Muscle of arm (tissue), 1 donor: ENCODE measurements at regions not wholly inside any gene's neighbourhood (a gene's known extent, or its start where the extent isn't known, plus 50 kb on each side); places are given as distances from the start of the nearest gene placed in this dataset.

Source experiments
- DNase-seq: peaks from one replicate; pipeline ENCODE4 v3.0.0-alpha.2; 2013

DNA sequence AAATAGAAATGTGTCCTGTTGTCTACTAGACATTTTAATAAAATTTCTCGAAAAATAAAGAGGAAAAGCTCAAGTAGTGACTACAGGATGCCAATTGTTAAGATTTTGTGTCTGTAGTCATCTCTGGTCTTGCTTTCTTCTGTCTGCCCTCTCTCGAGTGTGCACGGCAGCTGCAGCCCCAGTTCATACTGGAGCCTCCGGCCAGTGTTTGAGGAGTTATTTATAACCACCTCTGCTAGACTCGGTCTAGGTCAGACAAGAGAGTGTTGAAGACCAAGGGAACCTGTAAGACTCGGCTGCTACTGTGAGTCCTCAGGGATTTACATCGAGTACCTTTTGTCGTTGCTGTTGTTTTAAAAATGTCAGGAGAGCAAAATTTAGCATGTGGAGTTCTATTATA lies 810.1 kb upstream of the POU3F3 start:
- DNase-seq, result no peak

DNA sequence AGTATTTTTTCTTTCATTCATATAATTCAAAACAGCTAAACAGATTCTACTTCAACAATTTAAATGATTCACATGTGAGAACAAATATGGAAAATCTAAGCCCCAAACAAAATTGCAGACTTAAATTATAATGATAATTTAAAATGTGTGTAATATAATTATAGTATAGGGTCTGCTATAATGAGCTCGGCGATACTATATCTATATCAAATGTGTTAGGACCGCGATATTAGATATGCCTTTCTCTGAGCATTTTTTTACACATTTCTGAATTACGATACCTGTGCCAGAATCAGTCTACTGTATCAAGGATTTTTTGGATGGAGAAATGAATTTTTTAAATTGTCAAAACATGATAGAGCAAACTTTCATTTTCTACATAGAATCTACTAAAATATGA lies 808.8 kb upstream of the POU3F3 start:
- DNase-seq, result no peak

DNA sequence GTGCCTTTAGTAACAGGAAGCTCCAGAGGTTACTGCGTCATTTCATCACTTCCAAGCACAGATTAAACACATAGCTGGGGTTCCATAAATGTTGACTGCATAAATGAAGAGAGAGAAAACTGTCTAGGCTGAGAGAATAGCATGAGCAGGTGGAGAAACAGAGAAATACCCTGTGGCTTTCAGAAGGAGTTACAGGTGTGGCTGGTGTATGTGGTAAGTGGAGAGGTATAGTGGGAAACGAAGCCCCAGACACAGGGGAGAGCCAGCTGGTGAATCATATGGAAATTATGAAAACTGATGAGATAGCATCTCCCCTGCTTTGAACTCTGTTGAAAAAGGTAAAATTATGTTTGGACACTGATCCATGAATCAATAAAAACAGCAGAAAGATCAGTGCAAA lies 807.4 kb upstream of the POU3F3 start:
- no peak for DNase-seq

DNA sequence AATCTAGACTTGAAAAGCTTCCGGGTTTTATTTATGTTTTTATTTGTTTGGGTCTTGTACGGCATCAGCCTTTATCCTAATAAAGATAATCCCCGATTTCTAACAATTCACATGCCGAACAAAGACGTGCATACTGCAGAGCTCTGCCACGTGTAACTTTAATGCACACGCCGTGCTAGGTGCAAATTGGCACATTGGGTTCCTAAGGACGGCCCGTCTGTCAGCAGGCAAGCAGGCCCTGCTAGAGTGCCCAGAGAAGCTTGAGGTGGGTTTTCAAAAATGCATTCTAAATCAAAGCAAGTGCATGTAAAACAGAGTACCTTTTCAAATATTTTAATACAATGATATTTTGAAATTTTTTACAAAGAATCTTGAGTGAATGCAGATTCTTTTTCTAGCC lies 806.4 kb upstream of the POU3F3 start:
- no peak for DNase-seq

DNA sequence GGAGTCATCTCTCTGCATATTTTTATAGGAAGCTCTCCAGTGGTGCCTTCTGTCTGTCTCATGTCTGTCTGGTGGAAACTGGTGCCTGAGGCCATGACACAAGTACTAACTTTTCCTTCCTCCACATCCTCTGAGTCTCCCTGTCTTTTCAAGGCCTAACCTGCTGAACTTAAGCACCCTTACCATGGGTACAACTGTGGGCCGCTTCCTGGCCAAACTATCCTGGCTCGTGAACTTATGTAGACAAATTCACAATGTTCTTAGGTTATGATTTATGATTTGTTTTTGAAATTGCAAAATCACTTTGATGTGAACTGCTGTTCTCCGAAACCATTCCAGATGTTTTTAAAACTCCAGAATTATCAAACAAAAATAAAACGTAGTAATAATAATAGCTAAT lies 804.5 kb upstream of the POU3F3 start:
- peak; percentile 14 for DNase-seq

DNA sequence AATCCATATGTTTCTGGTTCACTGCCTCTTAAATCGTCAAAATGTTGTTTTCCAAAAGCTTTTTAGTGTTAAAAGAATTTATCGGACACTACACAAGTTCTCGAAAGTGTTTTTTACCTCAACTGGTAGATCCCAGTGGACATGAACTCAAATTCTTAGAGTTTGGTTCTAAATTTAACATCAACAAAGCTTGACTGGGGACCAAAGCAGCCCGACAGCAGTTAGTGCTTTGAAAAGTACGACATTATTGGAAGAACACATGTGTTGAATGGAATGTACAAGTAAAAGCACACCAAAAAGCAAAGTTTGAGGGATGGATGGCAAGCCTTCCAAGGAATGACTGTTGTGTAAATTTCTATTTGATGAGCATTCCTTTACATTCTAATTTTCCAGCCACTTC lies 803.9 kb upstream of the POU3F3 start:
- DNase-seq, result peak; percentile 44

DNA sequence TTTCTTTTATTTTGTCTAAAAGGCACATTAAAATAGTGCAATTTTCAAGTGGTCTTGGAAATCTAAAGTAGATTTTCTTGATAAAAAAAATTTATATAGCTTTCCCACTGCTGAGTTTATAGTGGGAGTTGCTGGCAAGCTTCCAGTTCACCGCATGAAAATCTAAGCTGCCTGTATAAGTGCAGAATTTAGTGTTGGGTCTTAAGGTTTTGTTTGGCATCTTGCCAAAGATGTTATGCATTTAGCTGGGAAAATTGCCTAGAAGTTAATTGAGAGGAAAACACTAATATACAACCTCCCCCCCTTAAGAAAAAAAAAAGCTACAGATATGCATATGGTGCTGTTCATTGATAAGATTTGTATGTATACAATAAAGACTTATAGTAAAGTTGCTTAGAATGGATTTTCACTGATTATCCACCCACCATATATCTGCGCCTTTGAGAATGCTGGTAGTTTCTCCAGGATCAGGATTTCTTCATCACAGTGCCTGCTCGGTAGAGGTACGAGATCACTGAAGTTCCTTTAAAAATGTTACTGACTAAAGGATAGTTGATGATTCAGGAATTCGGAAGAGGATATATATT lies 803.2 kb upstream of the POU3F3 start:
- no peak for DNase-seq

DNA sequence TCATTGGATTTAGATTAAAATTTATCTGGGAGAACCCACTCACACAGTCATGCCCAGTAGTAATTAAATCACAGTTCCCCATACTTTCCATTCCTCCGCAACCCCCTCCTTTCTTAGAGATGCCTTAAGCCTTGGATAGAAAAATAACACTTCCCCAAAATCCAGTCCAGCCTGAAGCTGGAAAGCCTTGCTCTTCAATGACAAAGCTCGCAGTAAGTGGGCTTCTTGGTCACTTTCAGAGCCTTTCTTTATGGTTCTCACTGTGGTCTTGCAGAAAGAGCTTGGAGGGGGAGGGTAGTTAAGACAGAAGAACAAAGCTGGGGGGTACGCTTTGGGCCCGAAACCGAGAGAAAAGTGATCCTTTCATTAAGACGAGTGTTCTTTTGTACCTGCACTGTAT lies 802.1 kb upstream of the POU3F3 start:
- no peak for DNase-seq

DNA sequence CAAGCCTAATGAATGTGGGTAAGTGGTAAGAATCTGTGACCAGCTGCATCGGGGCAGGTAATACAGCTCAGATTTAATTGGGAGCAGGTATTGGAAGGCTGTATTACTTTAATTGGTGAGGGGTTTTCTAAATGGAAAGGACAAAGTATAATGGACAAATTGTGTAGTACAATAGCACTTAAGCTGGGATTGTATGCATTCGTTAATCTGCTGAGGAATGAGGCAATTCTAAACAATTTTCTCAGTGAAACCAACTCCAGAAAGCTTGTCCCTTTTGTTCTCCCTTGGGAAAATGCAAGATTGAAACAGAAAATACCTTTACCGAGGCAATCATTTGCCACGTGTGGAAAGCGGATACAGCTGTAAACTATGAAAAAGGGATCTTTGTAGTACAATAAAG lies 801.6 kb upstream of the POU3F3 start:
- DNase-seq, result no peak

DNA sequence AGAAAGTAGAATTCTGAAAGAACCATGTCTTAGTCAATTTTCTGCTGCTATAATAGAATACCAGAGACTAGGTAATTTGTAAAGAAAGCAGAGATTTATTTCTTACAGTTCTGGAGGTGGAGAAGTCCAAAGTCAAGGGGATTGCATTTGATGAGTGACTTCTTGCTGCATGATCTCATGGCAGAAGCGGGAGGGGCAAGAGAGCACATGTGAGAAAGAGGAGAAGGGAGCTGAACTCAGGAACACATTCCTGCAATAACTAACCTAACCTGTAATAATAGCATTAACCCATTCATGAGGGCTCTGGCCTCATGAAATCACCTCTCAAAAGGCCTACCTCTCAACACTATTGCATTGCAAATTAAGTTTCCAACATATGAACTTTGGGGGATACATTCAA lies 797.5 kb upstream of the POU3F3 start:
- DNase-seq, result no peak

DNA sequence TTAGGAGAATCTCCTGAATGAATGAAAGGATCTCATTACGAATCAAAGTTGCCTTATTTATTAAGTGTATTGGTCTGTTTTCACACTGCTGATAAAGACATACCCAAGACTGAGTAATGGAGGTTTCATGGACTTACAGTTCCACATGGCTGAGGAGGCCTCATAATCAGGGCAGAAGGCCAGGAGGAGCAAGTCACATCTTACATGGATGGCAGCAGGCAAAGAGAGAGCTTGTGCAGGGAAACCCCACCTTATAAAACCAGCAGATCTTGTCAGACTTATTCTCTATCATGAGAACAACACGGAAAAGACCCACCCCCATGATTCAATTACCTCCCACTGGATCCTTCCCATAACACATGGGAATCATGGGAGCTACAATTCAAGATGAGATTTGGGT lies 785.2 kb upstream of the POU3F3 start:
- no peak for DNase-seq

DNA sequence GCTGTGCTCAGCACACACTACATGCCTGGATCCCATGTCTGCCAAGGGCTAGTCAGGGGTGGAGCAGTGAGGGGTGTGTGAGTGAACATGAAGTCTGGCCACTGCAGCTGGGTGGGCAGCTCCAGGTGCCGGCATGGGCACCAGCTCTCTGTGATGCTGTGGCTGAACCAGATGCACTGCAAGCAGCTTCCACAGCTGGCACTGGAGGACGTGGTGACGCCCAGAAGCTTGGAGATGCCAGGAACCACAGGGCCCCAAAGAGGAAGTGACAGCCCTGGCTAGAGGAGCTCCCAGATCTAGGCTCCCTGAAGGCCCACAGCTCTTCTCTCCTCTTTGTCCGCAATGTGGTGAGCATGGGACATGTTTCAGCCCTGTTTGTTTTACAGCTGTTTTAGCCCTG lies 776.3 kb upstream of the POU3F3 start:
- DNase-seq, result no peak

DNA sequence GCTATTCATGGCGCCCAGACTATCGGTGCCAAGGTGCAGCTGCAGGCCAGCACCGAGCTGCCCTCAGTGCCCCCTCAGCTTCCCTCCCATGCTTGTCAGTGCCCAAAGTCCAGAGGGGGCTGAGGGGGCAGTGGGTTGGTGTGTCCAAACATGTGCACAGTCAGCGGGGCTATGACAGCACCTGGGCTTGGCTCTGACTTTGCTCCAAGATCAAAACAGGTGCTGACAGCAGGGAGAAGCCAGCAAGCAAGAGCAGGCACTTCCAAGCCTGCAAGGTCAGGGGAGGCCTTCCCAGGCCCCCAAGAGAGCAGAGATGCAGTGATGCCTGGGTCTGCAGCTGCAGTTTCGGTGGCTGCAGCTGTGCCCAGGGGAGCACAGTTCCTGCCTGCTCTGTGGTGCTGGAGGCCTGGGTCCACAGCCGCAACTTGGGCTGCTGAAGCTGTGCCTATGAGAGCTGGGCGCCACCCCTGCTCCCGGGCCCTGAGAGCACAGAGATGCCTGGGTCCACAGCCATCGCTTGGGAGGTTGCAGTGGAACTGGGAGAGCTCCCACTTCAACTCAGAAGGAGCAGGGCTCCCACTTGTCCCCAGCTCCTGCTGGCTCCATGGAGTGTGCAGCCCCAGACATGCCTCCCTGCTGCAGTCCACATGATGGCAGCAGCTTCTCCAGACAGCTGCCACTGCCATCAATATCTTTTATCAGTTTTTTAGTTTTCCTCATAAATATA lies 775.3 kb upstream of the POU3F3 start:
- DNase-seq, result no peak

DNA sequence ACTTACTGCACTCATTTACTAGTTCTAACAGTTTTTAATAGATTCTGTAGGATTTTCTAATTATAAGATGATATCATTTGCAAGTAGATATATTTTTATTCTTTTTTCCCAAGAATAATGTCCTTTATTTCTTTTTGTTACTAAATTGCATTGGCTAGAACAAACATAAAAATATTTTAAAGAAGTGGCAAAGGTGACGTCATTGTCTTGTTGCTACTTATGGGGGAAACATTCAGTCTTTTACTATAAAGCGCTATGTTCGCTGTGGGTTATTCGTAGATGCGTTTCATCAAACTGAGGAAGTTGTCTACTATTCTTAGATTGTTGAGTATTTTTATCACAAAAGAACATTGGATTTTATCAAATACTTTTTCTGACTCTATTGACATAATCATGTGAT lies 765.2 kb upstream of the POU3F3 start:
- no peak for DNase-seq

DNA sequence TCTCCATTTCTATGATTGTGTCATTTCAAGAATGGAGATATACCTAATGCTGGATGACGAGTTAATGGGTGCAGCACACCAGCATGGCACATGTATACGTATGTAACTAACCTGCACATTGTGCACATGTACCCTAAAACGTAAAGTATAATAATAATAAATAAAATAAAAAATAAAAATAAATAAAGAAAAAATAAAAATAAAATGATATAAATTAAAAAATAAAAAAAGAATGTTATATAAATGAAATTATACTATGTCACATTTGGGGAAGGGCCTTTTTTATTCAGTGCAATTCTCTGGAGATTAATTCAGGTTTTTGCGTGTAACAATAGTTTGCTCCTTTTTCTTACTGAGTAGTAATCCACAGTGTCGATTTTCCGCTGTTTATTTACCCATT lies 763.5 kb upstream of the POU3F3 start:
- DNase-seq, result no peak

DNA sequence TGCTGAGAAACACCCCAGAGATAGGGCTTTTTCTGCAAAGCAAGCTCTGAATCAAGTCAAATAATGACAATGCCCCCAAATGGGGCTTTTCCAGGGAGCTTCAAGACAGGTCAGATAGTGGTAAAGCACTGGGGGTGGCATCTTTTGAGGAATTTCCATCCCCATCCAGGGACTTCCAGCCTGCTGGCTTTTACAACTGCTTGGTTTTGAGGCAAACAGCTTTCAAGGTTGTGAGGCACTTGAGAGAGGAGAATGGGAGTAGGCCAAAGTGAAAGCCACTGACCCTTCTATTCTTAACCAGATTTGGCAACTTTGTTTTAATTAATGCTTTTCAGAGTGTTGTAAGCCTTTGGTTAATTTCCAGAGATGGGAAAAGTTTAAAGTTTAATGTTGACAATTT lies 762.0 kb upstream of the POU3F3 start:
- no peak for DNase-seq

DNA sequence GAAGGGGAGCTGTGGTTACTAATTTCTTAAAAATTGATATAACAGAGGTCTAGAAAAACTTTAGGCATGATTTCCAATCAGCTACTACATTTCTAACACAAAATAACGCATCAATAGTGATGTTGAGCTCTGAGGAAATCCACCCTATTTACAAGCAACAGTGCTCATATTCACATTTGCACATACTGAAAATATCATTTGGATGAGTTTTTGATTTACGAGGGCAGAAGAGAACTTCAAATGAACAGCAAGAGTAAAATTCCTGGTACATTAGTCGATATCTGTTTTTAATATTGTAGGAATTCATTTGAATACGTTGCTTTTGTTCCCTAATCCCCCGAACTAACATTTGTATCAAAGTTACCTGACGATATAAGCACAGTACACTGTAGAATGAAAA lies 761.0 kb upstream of the POU3F3 start:
- no peak for DNase-seq

DNA sequence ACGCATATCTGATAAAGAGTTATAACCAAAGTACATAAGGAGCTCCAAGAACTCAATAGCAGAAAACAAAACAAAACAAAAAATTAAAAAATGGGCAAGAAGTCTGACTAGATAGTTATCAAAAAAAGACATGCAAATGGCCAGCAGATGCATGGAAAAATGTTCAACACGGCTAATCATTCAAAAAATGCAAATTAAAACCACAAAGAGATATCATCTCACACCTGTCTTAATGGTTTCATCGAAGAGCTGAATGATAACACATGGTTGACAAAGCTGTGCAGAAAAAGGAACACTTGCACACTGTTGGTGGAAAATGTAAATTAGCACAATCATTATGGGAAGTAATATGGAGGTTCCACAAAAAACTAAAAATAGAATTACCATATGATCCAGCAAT lies 751.3 kb upstream of the POU3F3 start:
- no peak for DNase-seq

DNA sequence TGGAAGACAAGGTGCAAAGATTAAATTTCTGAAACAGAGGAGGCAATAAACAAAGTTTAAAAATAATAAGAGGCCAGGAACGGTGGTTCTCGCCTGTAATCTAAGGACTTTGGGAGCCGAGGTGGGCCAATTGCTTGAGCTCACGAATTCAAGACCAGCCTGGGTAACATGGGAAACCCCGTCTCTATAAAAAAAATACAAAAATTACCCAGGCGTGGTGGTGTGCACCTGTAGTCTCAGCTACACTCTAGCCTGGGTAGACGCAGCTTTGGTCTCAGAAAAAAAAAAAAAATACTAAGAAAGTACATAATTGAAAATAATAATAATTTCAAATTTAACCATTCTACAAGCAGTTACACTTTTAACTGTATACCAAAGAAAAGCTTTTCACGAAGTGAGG lies 744.6 kb upstream of the POU3F3 start:
- no peak for DNase-seq

DNA sequence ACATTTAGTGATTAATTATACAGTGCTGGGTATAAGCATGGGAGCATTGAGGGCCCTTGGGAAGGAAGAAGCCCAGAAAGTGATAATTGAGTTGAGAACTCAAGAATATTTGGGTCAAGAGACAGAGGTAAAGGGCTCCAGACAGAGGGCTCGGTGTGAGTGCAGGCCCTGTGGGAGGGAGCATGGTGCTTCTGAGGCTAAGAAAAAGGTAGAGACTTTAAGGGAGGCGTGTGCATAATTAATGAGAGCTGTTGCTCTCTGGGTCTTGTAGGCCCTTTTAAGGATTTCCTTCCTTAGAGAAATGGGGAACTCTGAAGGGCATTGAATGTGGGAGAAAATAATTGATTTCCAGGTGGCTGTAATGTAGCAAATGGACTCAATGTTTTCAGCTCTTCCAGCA lies 735.0 kb upstream of the POU3F3 start:
- DNase-seq, result no peak

DNA sequence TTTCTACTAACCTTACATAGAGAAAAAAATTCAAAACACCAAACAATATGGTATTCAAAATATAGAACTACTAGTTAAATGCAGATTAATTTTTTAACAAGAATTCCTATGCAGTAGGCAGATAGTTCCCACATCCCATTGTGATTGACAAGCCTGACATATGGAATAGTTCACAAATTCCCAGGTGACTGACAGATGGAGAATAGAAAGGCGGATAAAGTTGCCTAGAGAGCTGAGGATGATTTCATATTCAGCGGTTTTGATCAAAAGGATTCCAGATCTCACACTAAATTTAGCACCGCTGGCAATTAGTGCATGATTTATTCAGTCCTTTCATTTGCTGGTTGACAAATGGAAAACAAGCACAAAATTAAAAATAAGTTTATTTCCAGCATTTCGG lies 733.7 kb upstream of the POU3F3 start:
- DNase-seq, result no peak

DNA sequence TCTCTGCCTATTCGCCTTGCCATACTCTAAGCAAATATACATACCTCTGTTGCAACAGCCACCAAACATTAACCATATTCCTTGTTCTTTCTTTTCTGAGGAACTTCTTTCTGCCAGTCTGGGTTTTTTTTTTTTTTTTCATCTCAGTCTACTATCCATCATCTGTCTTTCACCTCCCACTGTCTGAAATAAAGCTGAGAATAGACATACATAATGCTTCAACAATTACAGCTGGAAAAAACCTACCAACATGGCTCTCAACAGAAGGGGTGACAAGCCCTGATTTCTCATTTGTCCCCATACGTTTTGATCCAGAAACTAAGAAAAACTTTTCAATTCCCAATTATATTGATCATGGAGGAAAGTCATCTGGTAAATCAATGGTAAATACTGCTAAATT lies 728.8 kb upstream of the POU3F3 start:
- DNase-seq, result no peak

DNA sequence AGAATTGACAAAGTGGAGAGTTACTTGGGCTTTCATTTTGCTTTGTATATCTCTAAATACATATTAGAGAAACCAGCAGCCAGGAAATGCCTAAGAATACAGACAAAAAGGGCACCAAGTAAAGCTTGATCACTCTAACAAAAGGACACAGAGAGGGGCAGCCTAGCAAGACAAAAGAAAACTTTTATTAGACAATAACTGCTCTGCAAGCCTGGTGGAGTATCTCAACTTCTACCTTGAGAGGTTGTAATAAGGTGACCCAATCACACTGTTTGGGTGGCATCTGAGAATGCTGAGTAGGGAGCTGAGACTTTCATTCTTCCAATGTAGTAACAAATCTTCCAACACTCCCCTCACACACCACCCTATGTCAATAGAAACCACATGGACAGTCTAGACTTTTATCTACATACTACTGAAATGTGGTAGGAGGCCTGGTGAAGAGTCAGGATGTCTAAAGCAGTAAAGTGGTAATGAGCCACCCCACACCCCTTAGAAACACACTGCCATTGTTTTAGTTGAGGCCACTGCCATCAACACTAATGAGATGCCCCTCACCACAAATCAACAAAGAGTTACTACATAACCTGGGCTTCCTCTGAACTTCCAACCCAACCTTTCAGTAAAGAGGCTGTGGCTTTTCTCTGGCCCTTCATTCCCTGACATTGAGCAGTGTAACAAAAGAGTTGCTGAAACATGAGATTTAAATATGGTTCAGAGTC lies 726.7 kb upstream of the POU3F3 start:
- DNase-seq, result no peak

DNA sequence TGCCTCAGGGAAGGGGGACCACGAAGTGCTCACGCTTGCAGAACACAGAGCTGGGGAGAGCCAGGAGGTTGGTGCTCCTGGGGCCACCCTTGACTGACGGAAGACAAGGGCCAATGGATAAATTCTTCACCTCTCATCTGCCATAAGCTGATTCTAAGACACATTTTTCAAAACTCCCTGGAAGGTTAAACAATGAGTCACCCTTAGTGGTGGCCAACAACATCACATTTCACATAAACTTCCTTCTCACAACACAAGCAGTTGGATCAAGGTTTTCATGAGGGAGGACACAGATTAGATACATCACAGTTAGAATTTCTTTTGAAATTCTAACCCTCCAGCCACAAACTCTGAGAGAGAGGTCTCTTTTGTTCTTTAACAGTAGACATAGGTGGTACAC lies 713.6 kb upstream of the POU3F3 start:
- DNase-seq, result no peak
